GM21423 (cell line): ENCODE measurements at regions not wholly inside any gene's neighbourhood (a gene's known extent, or its start where the extent isn't known, plus 50 kb on each side); places are given as distances from the start of the nearest gene placed in this dataset.

Source experiments
- ATAC-seq: cut with Tn5 transposase; IDR thresholded peaks from one replicate; pipeline ENCODE4 v1.9.1; 2021; ENCODE audit warnings: mild to moderate bottlenecking, moderate library complexity; ENCODE audit not compliant: unreplicated experiment

- no peak for ATAC-seq
Observed at GRCh38 chr11:23023319-23023718, 163.0 kb upstream of the CCDC179 start.

GRCh38 chr11:23041001-23041503, 180.8 kb upstream of the CCDC179 start:
- no peak for ATAC-seq

GRCh38 chr11:23058656-23059055, 198.4 kb upstream of the CCDC179 start:
- ATAC-seq = no peak

- ATAC-seq = no peak
Observed at GRCh38 chr11:23063276-23063675, 203.0 kb upstream of the CCDC179 start.

- peak; percentile 80 for ATAC-seq
Observed at GRCh38 chr11:23078289-23078971, 218.2 kb upstream of the CCDC179 start.

- peak; percentile 68 for ATAC-seq
Observed at GRCh38 chr11:23079382-23079813, 219.1 kb upstream of the CCDC179 start.

GRCh38 chr11:23087407-23087806, 227.1 kb upstream of the CCDC179 start:
- no peak for ATAC-seq

- ATAC-seq = no peak
Observed at GRCh38 chr11:23090659-23091058, 230.4 kb upstream of the CCDC179 start.

- ATAC-seq = no peak
Observed at GRCh38 chr11:23095650-23096189, 235.4 kb upstream of the CCDC179 start.

GRCh38 chr11:23097891-23098290, 237.6 kb upstream of the CCDC179 start:
- ATAC-seq = no peak

- no peak for ATAC-seq
Observed at GRCh38 chr11:23099256-23099655, 239.0 kb upstream of the CCDC179 start.

- ATAC-seq = no peak
Observed at GRCh38 chr11:23100726-23101125, 240.5 kb upstream of the CCDC179 start.

- no peak for ATAC-seq
Observed at GRCh38 chr11:23103416-23103815, 243.1 kb upstream of the CCDC179 start.

GRCh38 chr11:23111527-23111926, 251.3 kb upstream of the CCDC179 start:
- ATAC-seq = no peak

GRCh38 chr11:23112390-23112789, 252.1 kb upstream of the CCDC179 start:
- ATAC-seq = no peak

- peak; percentile 52 for ATAC-seq
Observed at GRCh38 chr11:23112987-23113886, 253.0 kb upstream of the CCDC179 start.

- ATAC-seq = peak; percentile 1
Observed at GRCh38 chr11:23113887-23114216, 253.6 kb upstream of the CCDC179 start.

GRCh38 chr11:23123753-23124152, 263.5 kb upstream of the CCDC179 start:
- ATAC-seq = no peak

- no peak for ATAC-seq
Observed at GRCh38 chr11:23124249-23124648, 264.0 kb upstream of the CCDC179 start.

- no peak for ATAC-seq
Observed at GRCh38 chr11:23124996-23125395, 264.7 kb upstream of the CCDC179 start.

- ATAC-seq = no peak
Observed at GRCh38 chr11:23127706-23128105, 267.4 kb upstream of the CCDC179 start.

- ATAC-seq = no peak
Observed at GRCh38 chr11:23134627-23135026, 274.4 kb upstream of the CCDC179 start.
